MM.1S (cell line): ENCODE measurements at regions not wholly inside any gene's neighbourhood (a gene's known extent, or its start where the extent isn't known, plus 50 kb on each side); places are given as distances from the start of the nearest gene placed in this dataset.

Experiments
- DNase-seq: peaks from one replicate; pipeline ENCODE4 v3.0.0-alpha.2; 2015
- H2AFZ ChIP-seq: fragments of 300-600 bp; sonication (generic); 2 replicates; pipeline ENCODE4 v1.6.0; 2016; ENCODE audit warnings: antibody characterized with exemption, low read length
- H3F3A ChIP-seq: fragments of 300-600 bp; sonication (generic); 2 replicates; pipeline ENCODE4 v1.6.1; 2016; ENCODE audit warnings: mild to moderate bottlenecking, antibody characterized with exemption, low read length, moderate library complexity, mixed read lengths; ENCODE audit not compliant: insufficient read depth
- H3K27ac ChIP-seq: fragments of 300-600 bp; sonication (generic); 2 replicates; pipeline ENCODE4 v1.5.1; 2016; ENCODE audit warnings: mild to moderate bottlenecking, low read length
- H3K27me3 ChIP-seq: fragments of 300-600 bp; sonication (generic); replicated peaks from 2 replicates; pipeline ENCODE4 v1.6.0; 2016; ENCODE audit warnings: low read length; ENCODE audit not compliant: insufficient read depth
- H3K36me3 ChIP-seq: fragments of 300-600 bp; sonication (generic); replicated peaks from 2 replicates; pipeline ENCODE4 v1.6.1; 2016; ENCODE audit warnings: mild to moderate bottlenecking, low read length, mixed read lengths; ENCODE audit not compliant: insufficient read depth
- H3K4me1 ChIP-seq: fragments of 300-600 bp; sonication (generic); 2 replicates; pipeline ENCODE4 v1.6.1; 2016; ENCODE audit warnings: low read length, mixed read lengths
- H3K4me2 ChIP-seq: fragments of 300-600 bp; sonication (generic); 2 replicates; pipeline ENCODE4 v1.6.0; 2016; ENCODE audit warnings: low read depth, low read length
- H3K4me3 ChIP-seq: fragments of 300-600 bp; sonication (generic); 2 replicates; pipeline ENCODE4 v1.5.1; 2016; ENCODE audit warnings: low read length, mixed read lengths
- H3K79me2 ChIP-seq: fragments of 300-600 bp; sonication (generic); 2 replicates; pipeline ENCODE4 v1.6.1; 2016; ENCODE audit warnings: mixed run types, low read length, mixed read lengths
- H3K9ac ChIP-seq: fragments of 300-600 bp; sonication (generic); 2 replicates; pipeline ENCODE4 v1.6.1; 2016; ENCODE audit warnings: low read length, mixed read lengths
- H3K9me2 ChIP-seq: fragments of 300-600 bp; sonication (generic); replicated peaks from 2 replicates; pipeline ENCODE4 v1.6.1; 2016; ENCODE audit warnings: mild to moderate bottlenecking, low read length, mixed read lengths; ENCODE audit not compliant: insufficient read depth
- H3K9me3 ChIP-seq: fragments of 300-600 bp; sonication (generic); replicated peaks from 2 replicates; pipeline ENCODE4 v1.6.1; 2016; ENCODE audit warnings: mild to moderate bottlenecking, low read length, mixed read lengths; ENCODE audit not compliant: insufficient read depth
- H4K20me1 ChIP-seq: fragments of 300-600 bp; sonication (generic); 2 replicates; pipeline ENCODE4 v1.6.1; 2016; ENCODE audit warnings: mild to moderate bottlenecking, low read length, moderate library complexity, mixed read lengths; ENCODE audit not compliant: insufficient read depth
- EZH2 ChIP-seq: fragments of 300-600 bp; sonication (generic); optimal IDR thresholded peaks from 2 replicates; pipeline ENCODE3; 2017; ENCODE audit warnings: low read depth, mild to moderate bottlenecking, antibody characterized with exemption, low read length, mixed read lengths
- EZH2phosphoT487 ChIP-seq: fragments of 300-600 bp; sonication (generic); IDR thresholded peaks from 2 replicates; pipeline ENCODE4 v1.6.1; 2018; ENCODE audit warnings: antibody characterized with exemption, low read length
- TF ChIP-seq, protein P1 (sequence below): fragments of 300-600 bp; sonication (generic); IDR thresholded peaks from 2 replicates; pipeline ENCODE4 v1.5.1; 2016; ENCODE audit warnings: antibody characterized with exemption, low read length, mixed read lengths

DNA sequence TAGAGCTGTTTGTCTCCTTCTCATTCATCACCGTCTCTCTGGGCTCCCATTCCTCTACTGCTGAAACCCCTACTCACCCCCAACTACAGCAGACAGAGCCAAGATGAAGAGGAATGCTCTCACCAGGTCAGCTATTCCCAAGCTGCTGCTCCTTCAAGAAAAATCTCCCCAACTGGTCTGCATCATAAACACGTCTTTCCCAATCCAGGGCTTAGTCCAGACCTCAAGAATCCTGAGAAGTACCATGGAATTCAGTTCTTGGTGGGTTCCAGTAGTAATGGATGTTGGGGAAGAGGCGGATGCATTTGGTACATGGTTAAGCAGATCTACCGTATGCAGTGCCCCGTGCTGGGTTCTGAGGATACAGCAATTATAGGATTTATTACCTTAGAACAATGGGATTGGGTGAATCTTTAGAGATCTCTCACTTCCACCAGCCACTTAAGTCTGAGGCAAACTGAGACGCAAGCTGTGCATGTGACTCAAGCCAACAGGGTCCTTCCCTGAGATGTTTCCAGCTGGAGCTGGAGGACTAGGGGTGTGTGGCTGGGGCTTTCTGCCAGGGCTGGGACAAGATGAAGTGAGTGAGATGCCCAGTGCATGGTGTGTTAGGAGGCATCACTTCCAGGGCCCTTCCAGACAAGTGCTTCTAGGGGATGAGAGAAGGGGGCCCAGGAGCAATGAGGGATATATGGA is 232.7 kb upstream of the CDH5 start:
- H3K9me2 ChIP-seq = no peaks in the 10 kb centered on the region

DNA sequence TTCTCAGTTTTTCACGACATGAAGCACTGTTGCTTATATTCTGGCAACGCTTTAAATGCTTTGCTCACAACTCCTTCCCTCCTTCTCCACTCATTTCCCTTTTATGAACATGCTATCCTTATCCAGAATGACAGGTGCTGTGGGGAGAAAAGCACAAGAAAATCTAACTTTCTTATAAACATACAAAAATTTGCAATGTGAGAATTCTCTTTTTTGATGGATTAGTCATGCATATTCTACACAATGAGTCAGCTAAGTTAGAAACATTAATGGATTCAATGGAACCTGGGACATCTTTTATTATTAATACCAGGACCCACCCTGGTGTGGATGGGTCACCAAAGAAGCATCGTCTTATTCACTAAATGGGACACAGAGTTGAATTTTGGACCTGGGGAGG is 234.6 kb upstream of the CDH5 start:
- Histone ChIP-seq H3K27me3 (no peaks in the 10 kb centered on the region; the same call in 1 of the 2 replicates), H3F3A (no peaks in the 10 kb centered on the region), H3K79me2 (no peaks in the 10 kb centered on the region), H3K9me3 (no peaks in the 10 kb centered on the region), H2AFZ (no peak overlapping the region), H3K4me3 (no peak overlapping the region), H3K36me3 (no peaks in the 10 kb centered on the region), H3K4me1 (no peaks in the 10 kb centered on the region), H3K27ac (no peak overlapping the region), H4K20me1 (no peaks in the 10 kb centered on the region), H3K4me2 (no peak overlapping the region), H3K9ac (no peak overlapping the region), H3K9me2 (no peaks in the 10 kb centered on the region)
- DNase-seq = no peak
- no peak for TF ChIP-seq EZH2phosphoT487
- no peak for TF ChIP-seq EZH2
- TF ChIP-seq, protein P1, sequence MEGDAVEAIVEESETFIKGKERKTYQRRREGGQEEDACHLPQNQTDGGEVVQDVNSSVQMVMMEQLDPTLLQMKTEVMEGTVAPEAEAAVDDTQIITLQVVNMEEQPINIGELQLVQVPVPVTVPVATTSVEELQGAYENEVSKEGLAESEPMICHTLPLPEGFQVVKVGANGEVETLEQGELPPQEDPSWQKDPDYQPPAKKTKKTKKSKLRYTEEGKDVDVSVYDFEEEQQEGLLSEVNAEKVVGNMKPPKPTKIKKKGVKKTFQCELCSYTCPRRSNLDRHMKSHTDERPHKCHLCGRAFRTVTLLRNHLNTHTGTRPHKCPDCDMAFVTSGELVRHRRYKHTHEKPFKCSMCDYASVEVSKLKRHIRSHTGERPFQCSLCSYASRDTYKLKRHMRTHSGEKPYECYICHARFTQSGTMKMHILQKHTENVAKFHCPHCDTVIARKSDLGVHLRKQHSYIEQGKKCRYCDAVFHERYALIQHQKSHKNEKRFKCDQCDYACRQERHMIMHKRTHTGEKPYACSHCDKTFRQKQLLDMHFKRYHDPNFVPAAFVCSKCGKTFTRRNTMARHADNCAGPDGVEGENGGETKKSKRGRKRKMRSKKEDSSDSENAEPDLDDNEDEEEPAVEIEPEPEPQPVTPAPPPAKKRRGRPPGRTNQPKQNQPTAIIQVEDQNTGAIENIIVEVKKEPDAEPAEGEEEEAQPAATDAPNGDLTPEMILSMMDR = no peak

More for the DNA sequence above, 232.7 kb upstream of the CDH5 start:
- no peaks in the 10 kb centered on the region for H3K79me2 ChIP-seq
- no peak overlapping the region for H3K4me2 ChIP-seq
- no peak overlapping the region for H3K27ac ChIP-seq
- no peaks in the 10 kb centered on the region for H3K9me3 ChIP-seq
- no peak for TF ChIP-seq EZH2
- TF ChIP-seq EZH2phosphoT487 = no peak
- TF ChIP-seq, protein P1 = no peak
- H4K20me1 ChIP-seq = no peaks in the 10 kb centered on the region
- H3K4me3 ChIP-seq = no peak overlapping the region
- H3K36me3 ChIP-seq = no peaks in the 10 kb centered on the region
- H3K4me1 ChIP-seq = no peaks in the 10 kb centered on the region
- DNase-seq = no peak
- no peak overlapping the region for H2AFZ ChIP-seq
- no peak overlapping the region for H3K9ac ChIP-seq
- H3F3A ChIP-seq = no peaks in the 10 kb centered on the region
- no peaks in the 10 kb centered on the region; the same call in 1 of the 2 replicates for H3K27me3 ChIP-seq

DNA sequence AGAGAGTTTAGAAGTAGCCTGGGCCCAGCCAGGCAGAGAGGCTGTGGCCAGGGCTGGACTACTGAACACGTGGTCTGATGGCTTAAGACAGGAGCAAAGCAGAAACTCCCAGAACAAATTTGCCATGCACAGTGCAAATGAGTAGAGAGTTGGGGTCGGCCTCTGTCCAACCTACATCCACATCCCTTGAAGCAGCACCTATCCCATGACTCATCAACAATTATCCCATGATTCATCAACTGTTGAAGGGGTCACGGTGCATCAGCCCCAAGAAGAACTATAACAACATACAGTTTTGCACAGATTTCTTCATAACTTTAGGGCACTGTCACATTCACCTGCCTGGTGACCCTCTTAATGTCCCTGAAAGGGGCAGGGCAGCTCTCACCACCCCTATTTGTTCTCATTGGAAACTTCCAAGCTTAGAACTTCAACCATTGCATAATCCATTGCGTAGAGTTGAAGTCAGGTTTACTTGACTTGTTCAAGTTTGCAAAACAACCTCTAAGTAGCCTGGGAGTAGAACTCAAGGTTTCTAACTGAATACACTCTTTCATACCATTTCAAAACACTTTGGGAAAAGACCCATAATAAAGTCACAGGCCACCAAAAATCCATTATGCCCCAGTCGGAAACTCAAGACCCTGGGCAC is 235.2 kb upstream of the CDH5 start:
- Histone ChIP-seq H3K9ac (no peak overlapping the region), H4K20me1 (no peaks in the 10 kb centered on the region), H2AFZ (no peak overlapping the region), H3K27me3 (no peaks in the 10 kb centered on the region; the same call in 1 of the 2 replicates), H3K4me1 (no peaks in the 10 kb centered on the region), H3K9me3 (no peaks in the 10 kb centered on the region), H3F3A (no peaks in the 10 kb centered on the region), H3K4me3 (no peak overlapping the region), H3K4me2 (no peak overlapping the region), H3K36me3 (no peaks in the 10 kb centered on the region), H3K9me2 (no peaks in the 10 kb centered on the region), H3K79me2 (no peaks in the 10 kb centered on the region), H3K27ac (no peak overlapping the region)
- no peak for DNase-seq
- TF ChIP-seq, protein P1 = no peak
- TF ChIP-seq EZH2phosphoT487 = no peak
- TF ChIP-seq EZH2 = no peak
